ENCODE measurements at regions not wholly inside any gene's neighbourhood (a gene's known extent, or its start where the extent isn't known, plus 50 kb on each side); places are given as distances from the start of the nearest gene placed in this dataset.

GRCh38 chr12:102776041-102776440, 141.0 kb downstream of the PAH start:
- ChIA-PET CTCF (ENCODE audit: partially characterized antibody) (interaction anchor here (0.6 to 3.2 kb wide), 4 partner anchors 13 to 836 kb away, joined by 3 to 25 read pairs (median 5); no protein-coding TSS in a partner anchor), POLR2A (ENCODE audit: partially characterized antibody) (no interaction called here)
- TF ChIP-seq SP1 (IDR thresholded peaks at IDR 0.05; ENCODE audit: low read depth, low read length) (no peak), KDM4A (IDR thresholded peaks at IDR 0.05; ENCODE audit: low read depth, low read length, severe bottlenecking) (no peak), SRF (IDR thresholded peaks at IDR 0.05; ENCODE audit: low read depth, low read length) (no peak), TCF12 (IDR thresholded peaks at IDR 0.05; ENCODE audit: low read depth, low read length) (no peak), EZH2 (IDR thresholded peaks at IDR 0.05; ENCODE audit: low read depth, low read length, severe bottlenecking) (no peak), JUN (IDR thresholded peaks at IDR 0.05; ENCODE audit: low read depth, low read length) (no peak), CTCF (IDR thresholded peaks at IDR 0.05; ENCODE audit: control extremely low read depth in 1 of 3, insufficient read depth in 1 of 3, low read depth in 1 of 3, low read length in 3 of 3) (no peak), HDAC2 (IDR thresholded peaks at IDR 0.05; ENCODE audit: borderline replicate concordance in 1 of 2, low read depth in 2 of 2, low read length in 2 of 2) (no peak), MAFK (IDR thresholded peaks at IDR 0.05; ENCODE audit: low read depth, low read length) (no peak), ATF3 (IDR thresholded peaks at IDR 0.05; ENCODE audit: insufficient read depth, low read depth, low read length) (no peak), MAX (IDR thresholded peaks at IDR 0.05) (no peak), CEBPB (IDR thresholded peaks at IDR 0.05; ENCODE audit: low read depth, low read length) (no peak)

More at GRCh38 chr12:102776041-102776440, 141.0 kb downstream of the PAH start:
- no peak overlapping the region for H3K18ac ChIP-seq (ENCODE audit: extremely low read depth, low read length)
- no peak overlapping the region for H2BK20ac ChIP-seq (ENCODE audit: low read length)
- no peak overlapping the region for H4K5ac ChIP-seq (ENCODE audit: insufficient read length, low read depth, low read length)
- H3K79me2 ChIP-seq (ENCODE audit: control insufficient read depth in 1 of 2, insufficient read depth in 2 of 2, low read length in 2 of 2) = no peaks in the 10 kb centered on the region
- H4K20me1 ChIP-seq (replicated peaks in 1 of 2; ENCODE audit: control insufficient read depth in 1 of 2, insufficient read depth in 2 of 2, low read length in 2 of 2) = no peaks in the 10 kb centered on the region
- no peak overlapping the region for H2AFZ ChIP-seq (ENCODE audit: low read length)
- H2BK5ac ChIP-seq (ENCODE audit: low read depth, low read length) = no peak overlapping the region
- H3K56ac ChIP-seq (replicated peaks; ENCODE audit: insufficient read length, low read depth, low read length) = no peak overlapping the region
- no peak overlapping the region for H2AK5ac ChIP-seq (ENCODE audit: low read depth, low read length)
- H4K91ac ChIP-seq (replicated peaks; ENCODE audit: insufficient read length, low read length) = no peak overlapping the region
- no peak overlapping the region for H3K27ac ChIP-seq (ENCODE audit: low read depth, low read length)
- no peaks in the 10 kb centered on the region for H3K79me1 ChIP-seq (ENCODE audit: low read depth, low read length)
- H3K14ac ChIP-seq (ENCODE audit: insufficient read length) = no peak overlapping the region
- FAIRE-seq = no peak
- H3K36me3 ChIP-seq (ENCODE audit: control insufficient read depth in 2 of 4, insufficient read depth in 4 of 4, low read length in 3 of 4) = no peaks in the 10 kb centered on the region
- 84% methylated on average over 2 of the region's 2 CpGs; no CpG with 5 or more reads in 1 of the 2 experiments for WGBS, 2 experiments (ENCODE audit: extremely low coverage in 1 of 2, insufficient coverage in 1 of 2, insufficient read length in 1 of 2, insufficient replicate concordance in 2 of 2, low coverage in 1 of 2, low lambda C conversion rate in 2 of 2, missing lambda C conversion rate in 1 of 2)
- H3K27me3 ChIP-seq (replicated peaks in 1 of 4; ENCODE audit: control insufficient read depth in 3 of 4, extremely low read depth in 1 of 4, insufficient read depth in 3 of 4, low read length in 3 of 4) = no peaks in the 10 kb centered on the region
- H3K4me1 ChIP-seq (replicated peaks in 1 of 4; ENCODE audit: control insufficient read depth in 3 of 4, insufficient read depth in 4 of 4, low read length in 3 of 4) = no peaks in the 10 kb centered on the region
- H3K9me3 ChIP-seq (ENCODE audit: insufficient read depth in 2 of 2, low read depth in 1 of 2, low read length in 1 of 2) = no peaks in the 10 kb centered on the region
- no peak overlapping the region for H2BK120ac ChIP-seq (replicated peaks; ENCODE audit: low read depth, low read length)
- H3K4ac ChIP-seq (replicated peaks; ENCODE audit: insufficient read length, low read depth, low read length) = no peak overlapping the region
- no peak overlapping the region for H2BK12ac ChIP-seq (ENCODE audit: low read depth, low read length)
- H2BK15ac ChIP-seq (ENCODE audit: low read length) = no peak overlapping the region
- H4K8ac ChIP-seq (ENCODE audit: extremely low read depth, insufficient read depth, low read length) = no peak overlapping the region
- no peaks in the 10 kb centered on the region for H3K23me2 ChIP-seq (ENCODE audit: low read depth, low read length)
- H3K4me2 ChIP-seq (ENCODE audit: insufficient read depth in 1 of 2, low read depth in 2 of 2, low read length in 2 of 2) = no peak overlapping the region
- no peak overlapping the region for H3K9ac ChIP-seq (replicated peaks in 1 of 4; ENCODE audit: extremely low read depth in 1 of 4, low read depth in 3 of 4, low read length in 3 of 4)
- no peak overlapping the region for H3K23ac ChIP-seq (ENCODE audit: insufficient read length)
- H3K4me3 ChIP-seq (ENCODE audit: extremely low read depth in 1 of 4, insufficient read depth in 2 of 4, low read depth in 3 of 4, low read length in 4 of 4) = no peak overlapping the region
- no peak for DNase-seq (ENCODE audit: low read depth in 1 of 2, low spot score in 2 of 2)

Data from H1 (cell line).